ENCODE measurements at regions not wholly inside any gene's neighbourhood (a gene's known extent, or its start where the extent isn't known, plus 50 kb on each side); places are given as distances from the start of the nearest gene placed in this dataset.

DNA sequence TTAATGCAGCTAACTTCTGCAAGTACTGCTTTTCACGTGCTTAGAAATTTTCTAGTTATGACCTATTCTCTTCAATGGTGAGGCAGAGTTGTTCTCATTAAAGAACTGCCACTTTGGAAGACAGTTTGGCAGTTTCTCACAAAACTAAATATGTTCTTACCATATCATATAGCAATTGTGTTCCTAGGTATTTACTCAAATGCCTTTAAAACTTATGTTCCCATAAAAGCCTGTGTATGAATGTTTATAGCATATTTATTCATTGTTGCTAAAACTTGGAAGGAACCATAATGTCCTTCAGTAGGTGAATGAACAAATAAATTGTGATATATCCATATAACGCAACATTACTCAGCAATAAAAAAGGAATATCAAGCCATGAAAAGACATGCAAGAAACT, 555.1 kb upstream of the POT1 start:
- no peak for TF ChIP-seq EGR1 (IDR thresholded peaks at IDR 0.05)
- TF ChIP-seq FOXM1 (IDR thresholded peaks at IDR 0.05; ENCODE audit: borderline replicate concordance, low read depth) = no peak
- no peak for TF ChIP-seq YY1 (IDR thresholded peaks at IDR 0.05; ENCODE audit: low read depth)
- TF ChIP-seq, protein P1, sequence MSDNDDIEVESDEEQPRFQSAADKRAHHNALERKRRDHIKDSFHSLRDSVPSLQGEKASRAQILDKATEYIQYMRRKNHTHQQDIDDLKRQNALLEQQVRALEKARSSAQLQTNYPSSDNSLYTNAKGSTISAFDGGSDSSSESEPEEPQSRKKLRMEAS (IDR thresholded peaks at IDR 0.05) = no peak
- TF ChIP-seq, protein P2, sequence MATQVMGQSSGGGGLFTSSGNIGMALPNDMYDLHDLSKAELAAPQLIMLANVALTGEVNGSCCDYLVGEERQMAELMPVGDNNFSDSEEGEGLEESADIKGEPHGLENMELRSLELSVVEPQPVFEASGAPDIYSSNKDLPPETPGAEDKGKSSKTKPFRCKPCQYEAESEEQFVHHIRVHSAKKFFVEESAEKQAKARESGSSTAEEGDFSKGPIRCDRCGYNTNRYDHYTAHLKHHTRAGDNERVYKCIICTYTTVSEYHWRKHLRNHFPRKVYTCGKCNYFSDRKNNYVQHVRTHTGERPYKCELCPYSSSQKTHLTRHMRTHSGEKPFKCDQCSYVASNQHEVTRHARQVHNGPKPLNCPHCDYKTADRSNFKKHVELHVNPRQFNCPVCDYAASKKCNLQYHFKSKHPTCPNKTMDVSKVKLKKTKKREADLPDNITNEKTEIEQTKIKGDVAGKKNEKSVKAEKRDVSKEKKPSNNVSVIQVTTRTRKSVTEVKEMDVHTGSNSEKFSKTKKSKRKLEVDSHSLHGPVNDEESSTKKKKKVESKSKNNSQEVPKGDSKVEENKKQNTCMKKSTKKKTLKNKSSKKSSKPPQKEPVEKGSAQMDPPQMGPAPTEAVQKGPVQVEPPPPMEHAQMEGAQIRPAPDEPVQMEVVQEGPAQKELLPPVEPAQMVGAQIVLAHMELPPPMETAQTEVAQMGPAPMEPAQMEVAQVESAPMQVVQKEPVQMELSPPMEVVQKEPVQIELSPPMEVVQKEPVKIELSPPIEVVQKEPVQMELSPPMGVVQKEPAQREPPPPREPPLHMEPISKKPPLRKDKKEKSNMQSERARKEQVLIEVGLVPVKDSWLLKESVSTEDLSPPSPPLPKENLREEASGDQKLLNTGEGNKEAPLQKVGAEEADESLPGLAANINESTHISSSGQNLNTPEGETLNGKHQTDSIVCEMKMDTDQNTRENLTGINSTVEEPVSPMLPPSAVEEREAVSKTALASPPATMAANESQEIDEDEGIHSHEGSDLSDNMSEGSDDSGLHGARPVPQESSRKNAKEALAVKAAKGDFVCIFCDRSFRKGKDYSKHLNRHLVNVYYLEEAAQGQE (IDR thresholded peaks at IDR 0.05; ENCODE audit: low read depth) = no peak

DNA sequence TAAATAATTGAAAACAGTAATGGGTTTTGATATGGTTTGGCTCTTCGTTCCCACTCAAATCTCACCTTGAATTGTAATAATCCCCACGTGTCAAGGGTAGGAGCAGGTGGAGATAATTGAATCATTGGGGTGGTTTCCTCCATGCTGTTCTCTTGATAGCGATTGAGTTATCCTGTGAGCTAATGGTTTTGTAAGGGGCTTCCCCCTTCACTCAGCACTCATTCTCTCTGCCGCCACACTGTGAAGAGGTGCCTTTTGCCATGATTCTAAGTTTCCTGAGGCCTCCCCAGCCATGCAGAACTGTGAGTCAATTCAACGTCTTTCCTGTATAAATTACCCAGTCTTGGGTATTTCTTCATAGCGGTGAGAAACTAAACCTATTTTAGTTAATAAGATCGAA, 551.7 kb upstream of the POT1 start:
- TF ChIP-seq TAF1 (IDR thresholded peaks at IDR 0.05; ENCODE audit: low read depth) (no peak), EP300 (IDR thresholded peaks at IDR 0.05; ENCODE audit: borderline replicate concordance) (no peak), ZBTB7A (IDR thresholded peaks at IDR 0.05; ENCODE audit: low read depth) (no peak), FOXM1 (IDR thresholded peaks at IDR 0.05; ENCODE audit: borderline replicate concordance, low read depth) (no peak), CEBPB (IDR thresholded peaks at IDR 0.05) (no peak), TEAD4 (IDR thresholded peaks at IDR 0.05) (no peak), CREB1 (IDR thresholded peaks at IDR 0.05; ENCODE audit: low read depth) (no peak), EGR1 (IDR thresholded peaks at IDR 0.05) (no peak)
- TF ChIP-seq, protein P3, sequence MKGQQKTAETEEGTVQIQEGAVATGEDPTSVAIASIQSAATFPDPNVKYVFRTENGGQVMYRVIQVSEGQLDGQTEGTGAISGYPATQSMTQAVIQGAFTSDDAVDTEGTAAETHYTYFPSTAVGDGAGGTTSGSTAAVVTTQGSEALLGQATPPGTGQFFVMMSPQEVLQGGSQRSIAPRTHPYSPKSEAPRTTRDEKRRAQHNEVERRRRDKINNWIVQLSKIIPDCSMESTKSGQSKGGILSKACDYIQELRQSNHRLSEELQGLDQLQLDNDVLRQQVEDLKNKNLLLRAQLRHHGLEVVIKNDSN (IDR thresholded peaks at IDR 0.05) = no peak

DNA sequence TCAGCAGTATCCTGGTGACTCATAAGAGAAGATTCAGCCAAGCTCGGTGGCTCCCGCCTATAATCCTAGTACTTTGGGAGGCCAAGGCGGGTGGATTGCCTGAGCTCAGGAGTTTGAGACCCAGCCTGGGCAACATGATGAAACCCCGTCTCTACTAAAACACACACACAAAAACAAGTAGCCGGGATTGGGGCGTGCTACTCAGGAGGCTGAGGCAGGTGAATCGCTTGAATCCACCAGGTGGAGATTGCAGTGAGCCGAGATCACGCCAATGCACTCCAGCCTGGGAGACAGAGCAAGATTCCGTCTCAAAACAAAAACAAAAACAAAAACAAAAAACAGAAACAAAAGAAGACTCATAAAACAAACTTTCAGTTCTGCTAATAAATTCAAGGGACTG, 551.1 kb upstream of the POT1 start:
- TF ChIP-seq EP300 (IDR thresholded peaks at IDR 0.05; ENCODE audit: borderline replicate concordance) = no peak

DNA sequence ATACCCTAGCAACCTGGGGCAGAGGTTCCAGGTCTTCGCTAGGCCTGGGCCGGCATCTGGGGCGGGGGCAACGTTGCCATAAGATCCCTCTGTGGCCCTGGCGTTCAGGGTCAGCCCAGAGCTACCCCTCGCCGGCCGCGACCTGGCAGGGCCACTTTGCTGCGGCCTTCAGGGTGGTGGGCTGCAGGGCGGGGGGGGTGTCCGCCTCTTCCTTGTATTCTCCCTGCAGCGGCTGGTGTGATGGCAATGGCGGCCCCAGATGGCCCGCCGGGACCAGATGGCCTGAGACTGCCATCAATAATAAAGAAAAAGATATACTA, 539.2 kb upstream of the POT1 start:
- TF ChIP-seq CEBPB (IDR thresholded peaks at IDR 0.05) (no peak), RAD21 (IDR thresholded peaks at IDR 0.05; ENCODE audit: low read depth) (no peak), YY1 (IDR thresholded peaks at IDR 0.05; ENCODE audit: low read depth) (no peak), NFIC (IDR thresholded peaks at IDR 0.05) (no peak), ZBTB7A (IDR thresholded peaks at IDR 0.05; ENCODE audit: low read depth) (no peak), EGR1 (IDR thresholded peaks at IDR 0.05) (no peak), CREB1 (IDR thresholded peaks at IDR 0.05; ENCODE audit: low read depth) (no peak), TCF12 (IDR thresholded peaks at IDR 0.05; ENCODE audit: low read depth) (no peak), EP300 (IDR thresholded peaks at IDR 0.05; ENCODE audit: borderline replicate concordance) (no peak), TEAD4 (IDR thresholded peaks at IDR 0.05) (no peak), TAF1 (IDR thresholded peaks at IDR 0.05; ENCODE audit: low read depth) (no peak), FOXM1 (IDR thresholded peaks at IDR 0.05; ENCODE audit: borderline replicate concordance, low read depth) (no peak)
- TF ChIP-seq, protein P2 (IDR thresholded peaks at IDR 0.05; ENCODE audit: low read depth) = no peak
- TF ChIP-seq, protein P1 (IDR thresholded peaks at IDR 0.05) = no peak
- TF ChIP-seq, protein P3 (IDR thresholded peaks at IDR 0.05) = no peak

DNA sequence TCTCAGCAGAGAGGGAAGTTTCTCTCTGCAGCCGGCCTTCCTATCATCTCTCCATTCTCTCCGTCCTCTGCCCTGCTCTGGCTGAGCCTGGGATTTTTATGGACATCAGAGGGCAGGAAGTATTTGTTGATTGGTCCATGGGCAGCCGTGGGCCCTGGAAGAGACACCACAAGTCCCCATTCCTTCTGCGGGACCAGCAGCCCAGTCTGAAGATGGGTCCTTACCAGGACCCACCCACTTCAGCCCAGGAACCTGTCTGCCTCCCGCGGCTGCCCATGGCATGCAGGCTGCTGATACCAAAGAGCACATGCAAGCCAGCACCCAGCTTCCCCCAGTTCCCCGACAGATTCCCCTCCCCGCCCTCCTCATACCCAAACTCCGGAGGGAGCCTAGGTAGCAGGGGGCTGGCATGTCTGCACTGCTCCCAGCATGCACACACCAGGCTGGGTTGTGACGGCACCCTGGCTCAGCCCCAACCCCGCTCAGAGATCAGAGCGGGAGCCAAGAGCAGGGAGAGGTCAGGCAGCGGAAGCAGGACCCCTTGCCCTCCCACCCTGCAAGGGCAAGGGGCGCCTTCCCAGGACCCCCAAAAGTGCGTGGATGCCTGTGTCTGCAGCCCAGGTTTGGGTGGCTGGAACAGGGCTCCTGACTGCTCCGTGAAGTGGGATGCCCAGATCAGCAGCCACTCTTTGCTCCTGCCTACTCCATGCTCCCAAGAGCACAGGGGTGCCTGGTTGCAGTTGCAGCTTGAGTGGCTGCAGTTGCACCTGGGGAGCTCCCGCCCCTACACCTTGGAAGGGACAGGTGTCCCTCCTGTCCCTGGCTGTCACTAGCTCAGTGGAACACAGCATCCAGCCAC, 538.6 kb upstream of the POT1 start:
- TF ChIP-seq, protein P1 (IDR thresholded peaks at IDR 0.05) = no peak
- no peak for TF ChIP-seq NFIC (IDR thresholded peaks at IDR 0.05)
- TF ChIP-seq CEBPB (IDR thresholded peaks at IDR 0.05) = no peak
- TF ChIP-seq, protein P2 (IDR thresholded peaks at IDR 0.05; ENCODE audit: low read depth) = no peak
- no peak for TF ChIP-seq ZBTB7A (IDR thresholded peaks at IDR 0.05; ENCODE audit: low read depth)
- TF ChIP-seq, protein P3 (IDR thresholded peaks at IDR 0.05) = no peak
- no peak for TF ChIP-seq TEAD4 (IDR thresholded peaks at IDR 0.05)
- TF ChIP-seq RAD21 (IDR thresholded peaks at IDR 0.05; ENCODE audit: low read depth) = no peak
- TF ChIP-seq TCF12 (IDR thresholded peaks at IDR 0.05; ENCODE audit: low read depth) = no peak
- no peak for TF ChIP-seq CREB1 (IDR thresholded peaks at IDR 0.05; ENCODE audit: low read depth)
- TF ChIP-seq TAF1 (IDR thresholded peaks at IDR 0.05; ENCODE audit: low read depth) = no peak
- no peak for TF ChIP-seq EP300 (IDR thresholded peaks at IDR 0.05; ENCODE audit: borderline replicate concordance)
- TF ChIP-seq FOXM1 (IDR thresholded peaks at IDR 0.05; ENCODE audit: borderline replicate concordance, low read depth) = no peak
- no peak for TF ChIP-seq EGR1 (IDR thresholded peaks at IDR 0.05)

Data from Ishikawa (cell line).